H1 (cell line): ENCODE measurements at regions not wholly inside any gene's neighbourhood (a gene's known extent, or its start where the extent isn't known, plus 50 kb on each side); places are given as distances from the start of the nearest gene placed in this dataset.

Source experiments
- CTCF ChIA-PET: fragments of 300-600 bp; sonication (Branson Sonifier 250); formaldehyde crosslinking; loops from one replicate; lab custom pipeline; 2021; ENCODE audit not compliant: partially characterized antibody; lab: Charles Lee
- POLR2A ChIA-PET: fragments of 300-600 bp; sonication (Branson Sonifier 250); formaldehyde crosslinking; loops from one replicate; lab custom pipeline; 2021; ENCODE audit warnings: inconsistent platforms; ENCODE audit not compliant: partially characterized antibody; lab: Charles Lee
- DNase-seq, 2 experiments: peaks; one replicate each; pipeline versions ENCODE4 v3.0.0 to v3.0.0-alpha.2; 2010 to 2022; ENCODE audit warnings: low spot score in 2 of 2, low read depth in 1 of 2, mixed read lengths in 1 of 2
- FAIRE-seq: peaks from 2 replicates; lab custom pipeline; 2011; peaks lifted over from hg19 to GRCh38; lab: Jason Lieb, UNC
- H2AFZ ChIP-seq: 2 replicates; pipeline ENCODE4 v1.8.1; 2012; ENCODE audit warnings: low read length, inconsistent platforms
- H2AK5ac ChIP-seq: 2 replicates; pipeline ENCODE4 v1.6.1; 2013; ENCODE audit warnings: low read depth, low read length
- H2BK120ac ChIP-seq: replicated peaks from 2 replicates; pipeline ENCODE3; 2013; ENCODE audit warnings: low read depth, low read length, inconsistent platforms
- H2BK12ac ChIP-seq: 2 replicates; pipeline ENCODE4 v1.6.1; 2013; ENCODE audit warnings: low read depth, low read length
- H2BK15ac ChIP-seq: 2 replicates; pipeline ENCODE4 v1.6.1; 2013; ENCODE audit warnings: low read length
- H2BK20ac ChIP-seq: 2 replicates; pipeline ENCODE4 v1.6.1; 2013; ENCODE audit warnings: low read length
- H2BK5ac ChIP-seq: 2 replicates; pipeline ENCODE4 v1.6.1; 2013; ENCODE audit warnings: low read depth, low read length
- H3K14ac ChIP-seq: 2 replicates; pipeline ENCODE4 v1.6.1; 2013; ENCODE audit warnings: inconsistent platforms; ENCODE audit not compliant: insufficient read length
- H3K18ac ChIP-seq: 2 replicates; pipeline ENCODE4 v1.6.1; 2013; ENCODE audit warnings: low read length; ENCODE audit errors: extremely low read depth
- H3K23ac ChIP-seq: 2 replicates; pipeline ENCODE4 v1.6.1; 2013; ENCODE audit warnings: inconsistent platforms; ENCODE audit not compliant: insufficient read length
- H3K23me2 ChIP-seq: 2 replicates; pipeline ENCODE4 v1.6.1; 2013; ENCODE audit warnings: low read depth, low read length
- H3K27ac ChIP-seq: 2 replicates; pipeline ENCODE4 v1.6.1; 2011; ENCODE audit warnings: low read depth, low read length, inconsistent platforms
- H3K27me3 ChIP-seq, 4 experiments: replicated peaks in 1 of 4; 1 replicate in 1 of 4; 2 replicates in 3 of 4; pipeline versions ENCODE4 v1.6.1 to v1.8.1; 2011 to 2013; ENCODE audit warnings: low read length in 3 of 4, mild to moderate bottlenecking in 3 of 4, inconsistent platforms in 2 of 4, mixed read lengths in 2 of 4, moderate library complexity in 1 of 4; ENCODE audit not compliant: control insufficient read depth in 3 of 4, insufficient read depth in 3 of 4; ENCODE audit errors: extremely low read depth in 1 of 4
- H3K36me3 ChIP-seq, 4 experiments: 2 replicates each; pipeline versions ENCODE4 v1.6.1 to v1.8.1; 2011 to 2013; ENCODE audit warnings: mild to moderate bottlenecking in 4 of 4, low read length in 3 of 4, moderate library complexity in 2 of 4, control low read depth in 1 of 4, inconsistent platforms in 1 of 4; ENCODE audit not compliant: insufficient read depth in 4 of 4, control insufficient read depth in 2 of 4
- H3K4ac ChIP-seq: replicated peaks from 2 replicates; pipeline ENCODE3; 2013; ENCODE audit warnings: low read length, low read depth, mixed read lengths, inconsistent platforms; ENCODE audit not compliant: insufficient read length
- H3K4me1 ChIP-seq, 4 experiments: replicated peaks in 1 of 4; 1 replicate in 1 of 4; 2 replicates in 3 of 4; pipeline versions ENCODE4 v1.6.1 to v1.8.1; 2011 to 2013; ENCODE audit warnings: low read length in 3 of 4, inconsistent platforms in 2 of 4, mixed read lengths in 1 of 4; ENCODE audit not compliant: insufficient read depth in 4 of 4, control insufficient read depth in 3 of 4
- H3K4me2 ChIP-seq, 2 experiments: 2 replicates each; pipeline versions ENCODE4 v1.6.1 to v1.8.1; 2011 to 2013; ENCODE audit warnings: low read depth in 2 of 2, low read length in 2 of 2, control low read depth in 1 of 2, inconsistent platforms in 1 of 2, mild to moderate bottlenecking in 1 of 2; ENCODE audit not compliant: insufficient read depth in 1 of 2
- H3K4me3 ChIP-seq, 4 experiments: fragments of 200-600, 300-600 bp in 1 of 4; sonication (generic), shearing (Covaris generic), sonication (Bioruptor Twin) in 1 of 4; 2 replicates each; pipeline versions ENCODE4 v1.5.1 to v1.8.1; 2011 to 2016; ENCODE audit warnings: low read length in 4 of 4, low read depth in 3 of 4, control low read depth in 2 of 4, inconsistent platforms in 2 of 4, mild to moderate bottlenecking in 2 of 4, mixed read lengths in 1 of 4, moderate library complexity in 1 of 4; ENCODE audit not compliant: insufficient read depth in 2 of 4; ENCODE audit errors: extremely low read depth in 1 of 4
- H3K56ac ChIP-seq: replicated peaks from 2 replicates; pipeline ENCODE3; 2013; ENCODE audit warnings: low read depth, mild to moderate bottlenecking, mixed read lengths, low read length, inconsistent platforms; ENCODE audit not compliant: insufficient read length
- H3K79me1 ChIP-seq: 2 replicates; pipeline ENCODE4 v1.6.1; 2013; ENCODE audit warnings: low read depth, low read length, control low read depth
- H3K79me2 ChIP-seq, 2 experiments: 2 replicates each; pipeline versions ENCODE4 v1.6.1 to v1.8.1; 2012 to 2013; ENCODE audit warnings: low read length in 2 of 2, mild to moderate bottlenecking in 2 of 2, inconsistent platforms in 1 of 2; ENCODE audit not compliant: insufficient read depth in 2 of 2, control insufficient read depth in 1 of 2
- H3K9ac ChIP-seq, 4 experiments: replicated peaks in 1 of 4; 1 replicate in 1 of 4; 2 replicates in 3 of 4; pipeline versions ENCODE4 v1.6.1 to v1.8.1; 2011 to 2013; ENCODE audit warnings: low read depth in 3 of 4, low read length in 3 of 4, control low read depth in 2 of 4, mild to moderate bottlenecking in 2 of 4, moderate library complexity in 2 of 4, inconsistent platforms in 1 of 4; ENCODE audit errors: extremely low read depth in 1 of 4
- H3K9me3 ChIP-seq, 2 experiments: 2 replicates each; pipeline versions ENCODE4 v1.6.1 to v1.8.1; 2012 to 2013; ENCODE audit warnings: mild to moderate bottlenecking in 2 of 2, moderate library complexity in 2 of 2, control low read depth in 1 of 2, inconsistent platforms in 1 of 2, low read depth in 1 of 2, low read length in 1 of 2, mixed read lengths in 1 of 2; ENCODE audit not compliant: insufficient read depth in 2 of 2
- H4K20me1 ChIP-seq, 2 experiments: replicated peaks in 1 of 2; 2 replicates each; pipeline versions ENCODE3 to v1.8.1; 2011 to 2013; ENCODE audit warnings: inconsistent platforms in 2 of 2, low read length in 2 of 2, mild to moderate bottlenecking in 1 of 2; ENCODE audit not compliant: insufficient read depth in 2 of 2, control insufficient read depth in 1 of 2
- H4K5ac ChIP-seq: 2 replicates; pipeline ENCODE4 v1.6.1; 2013; ENCODE audit warnings: low read length, low read depth, mixed read lengths, inconsistent platforms; ENCODE audit not compliant: insufficient read length
- H4K8ac ChIP-seq: 2 replicates; pipeline ENCODE4 v1.8.0; 2013; ENCODE audit warnings: mild to moderate bottlenecking, moderate library complexity, low read length, inconsistent platforms; ENCODE audit not compliant: insufficient read depth; ENCODE audit errors: extremely low read depth
- H4K91ac ChIP-seq: replicated peaks from 2 replicates; pipeline ENCODE3; 2013; ENCODE audit warnings: low read length, mixed read lengths, inconsistent platforms; ENCODE audit not compliant: insufficient read length
- BRCA1 ChIP-seq: IDR thresholded peaks from 2 replicates; pipeline ENCODE4 v1.6.1; 2012; ENCODE audit warnings: low read depth, low read length, improper control_type of control experiment
- CHD1 ChIP-seq: IDR thresholded peaks from 2 replicates; pipeline ENCODE4 v1.6.1; 2012; ENCODE audit warnings: low read depth, low read length, improper control_type of control experiment
- CHD2 ChIP-seq: IDR thresholded peaks from 2 replicates; pipeline ENCODE4 v1.6.1; 2012; ENCODE audit warnings: low read length, improper control_type of control experiment
- EGR1 ChIP-seq: IDR thresholded peaks from 2 replicates; pipeline ENCODE4 v1.6.1; 2011; ENCODE audit warnings: low read depth, low read length, borderline replicate concordance
- EZH2 ChIP-seq: fragments of 200-600 bp; sonication (generic); IDR thresholded peaks from 2 replicates; pipeline ENCODE4 v1.7.1; 2012; ENCODE audit warnings: low read depth, mild to moderate bottlenecking, moderate library complexity, low read length, inconsistent platforms; ENCODE audit not compliant: severe bottlenecking
- FOSL1 ChIP-seq: IDR thresholded peaks from 2 replicates; pipeline ENCODE4 v1.6.1; 2011; ENCODE audit warnings: mild to moderate bottlenecking, low read depth, low read length, moderate library complexity; ENCODE audit not compliant: insufficient read depth
- GABPA ChIP-seq: IDR thresholded peaks from 2 replicates; pipeline ENCODE4 v1.6.1; 2011; ENCODE audit warnings: mild to moderate bottlenecking, low read length, moderate library complexity, borderline replicate concordance; ENCODE audit not compliant: insufficient read depth
- KDM4A ChIP-seq: IDR thresholded peaks from one replicate; pipeline ENCODE4 v1.7.1; 2012; ENCODE audit warnings: low read depth, mild to moderate bottlenecking, moderate library complexity, low read length, inconsistent platforms; ENCODE audit not compliant: severe bottlenecking
- MAX ChIP-seq: IDR thresholded peaks from 2 replicates; pipeline ENCODE4 v1.6.1; 2012; ENCODE audit warnings: inconsistent platforms
- RFX5 ChIP-seq: IDR thresholded peaks from 2 replicates; pipeline ENCODE4 v1.6.1; 2011; ENCODE audit warnings: low read depth, low read length, improper control_type of control experiment, borderline replicate concordance
- ZNF274 ChIP-seq: IDR thresholded peaks from 2 replicates; pipeline ENCODE4 v1.7.0; 2012; ENCODE audit warnings: low read length, borderline replicate concordance; ENCODE audit errors: extremely low read depth
- WGBS, 2 experiments: shearing (Covaris generic) in 1 of 2; methylation state at CpG; one replicate each; pipeline versions ENCODE4 v1.1.6 to v1.1.7; 2013 to 2015; ENCODE audit warnings: low lambda C conversion rate in 2 of 2, mixed read lengths in 2 of 2, inconsistent platforms in 1 of 2, low coverage in 1 of 2, missing lambda C conversion rate in 1 of 2; ENCODE audit not compliant: insufficient replicate concordance in 2 of 2, insufficient coverage in 1 of 2, insufficient read length in 1 of 2; ENCODE audit errors: extremely low coverage in 1 of 2, missing lambda C conversion rate in 1 of 2; 5-methylcytosine and 5-hydroxymethylcytosine counted together
- TF ChIP-seq, protein P1 (sequence below), 3 experiments: IDR thresholded peaks; 1 replicate in 2 of 3; 2 replicates in 1 of 3; pipeline versions ENCODE4 v1.5.1 to v1.6.1; 2011; ENCODE audit warnings: low read length in 3 of 3, mild to moderate bottlenecking in 3 of 3, inconsistent platforms in 2 of 3, low read depth in 1 of 3, moderate library complexity in 1 of 3; ENCODE audit not compliant: insufficient read depth in 1 of 3; ENCODE audit errors: control extremely low read depth in 1 of 3

DNA sequence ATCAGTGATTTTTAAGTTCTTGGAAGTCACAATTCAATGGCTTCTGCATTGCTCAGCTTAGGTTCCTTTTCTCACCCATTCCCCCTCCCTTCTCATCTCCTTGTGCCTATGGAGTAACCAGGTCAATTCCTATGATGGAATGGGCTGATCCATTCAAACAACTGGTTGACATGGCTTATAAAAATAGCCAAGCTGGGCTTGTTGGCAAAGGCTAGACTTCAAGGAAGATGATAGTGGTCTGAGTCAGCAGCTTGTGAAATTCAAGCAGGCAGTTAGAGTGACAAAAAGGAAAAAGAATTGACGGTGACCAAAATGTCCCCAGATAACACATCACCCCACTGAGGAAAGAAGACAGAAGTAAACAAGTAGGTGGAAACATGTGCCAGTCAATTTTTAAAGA lies 119.9 kb upstream of the PCED1B start:
- Histone ChIP-seq H3K18ac (no peak overlapping the region), H3K79me2 (no peaks in the 10 kb centered on the region), H3K56ac (no peak overlapping the region), H3K79me1 (no peaks in the 10 kb centered on the region), H3K4me1 (peaks cover 0 to 7% (median 3%) of the 10 kb centered on the region in 4 experiments; a peak in 5 of 7 replicates), H3K23me2 (no peaks in the 10 kb centered on the region), H2BK20ac (no peak overlapping the region), H2BK15ac (no peak overlapping the region), H4K5ac (no peak overlapping the region), H3K23ac (no peak overlapping the region), H3K9me3 (no peaks in the 10 kb centered on the region), H3K27me3 (no peaks in the 10 kb centered on the region), H2BK12ac (no peak overlapping the region), H3K4me2 (no peak overlapping the region), H3K9ac (no peak overlapping the region), H2AK5ac (no peak overlapping the region), H4K8ac (no peak overlapping the region), H3K14ac (no peak overlapping the region), H4K91ac (no peak overlapping the region), H3K4ac (no peak overlapping the region), H3K27ac (no peak overlapping the region), H4K20me1 (no peaks in the 10 kb centered on the region), H2AFZ (no peak overlapping the region), H2BK120ac (no peak overlapping the region), H3K36me3 (no peaks in the 10 kb centered on the region), H2BK5ac (no peak overlapping the region), H3K4me3 (no peak overlapping the region)
- ChIA-PET POLR2A (no interaction called here), CTCF (interaction anchor here (1.0 to 4.5 kb wide), 3 partner anchors 16 to 24 kb away, joined by 3 to 12 read pairs (median 7); no protein-coding TSS in a partner anchor)
- DNase-seq (no peak), FAIRE-seq (no peak)
- TF ChIP-seq GABPA (no peak), MAX (no peak), EZH2 (no peak), EGR1 (no peak), CHD1 (no peak), BRCA1 (no peak), CHD2 (no peak), RFX5 (no peak), ZNF274 (no peak), FOSL1 (no peak), KDM4A (no peak)
- TF ChIP-seq, protein P1, sequence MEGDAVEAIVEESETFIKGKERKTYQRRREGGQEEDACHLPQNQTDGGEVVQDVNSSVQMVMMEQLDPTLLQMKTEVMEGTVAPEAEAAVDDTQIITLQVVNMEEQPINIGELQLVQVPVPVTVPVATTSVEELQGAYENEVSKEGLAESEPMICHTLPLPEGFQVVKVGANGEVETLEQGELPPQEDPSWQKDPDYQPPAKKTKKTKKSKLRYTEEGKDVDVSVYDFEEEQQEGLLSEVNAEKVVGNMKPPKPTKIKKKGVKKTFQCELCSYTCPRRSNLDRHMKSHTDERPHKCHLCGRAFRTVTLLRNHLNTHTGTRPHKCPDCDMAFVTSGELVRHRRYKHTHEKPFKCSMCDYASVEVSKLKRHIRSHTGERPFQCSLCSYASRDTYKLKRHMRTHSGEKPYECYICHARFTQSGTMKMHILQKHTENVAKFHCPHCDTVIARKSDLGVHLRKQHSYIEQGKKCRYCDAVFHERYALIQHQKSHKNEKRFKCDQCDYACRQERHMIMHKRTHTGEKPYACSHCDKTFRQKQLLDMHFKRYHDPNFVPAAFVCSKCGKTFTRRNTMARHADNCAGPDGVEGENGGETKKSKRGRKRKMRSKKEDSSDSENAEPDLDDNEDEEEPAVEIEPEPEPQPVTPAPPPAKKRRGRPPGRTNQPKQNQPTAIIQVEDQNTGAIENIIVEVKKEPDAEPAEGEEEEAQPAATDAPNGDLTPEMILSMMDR (IDR thresholded peaks at IDR 0.05; ENCODE audit: control extremely low read depth in 1 of 3, insufficient read depth in 1 of 3, low read depth in 1 of 3, low read length in 3 of 3), result no peak
- 67% methylated on average over 1 of the region's 1 CpG; no CpG with 5 or more reads in 1 of the 2 experiments for WGBS, 2 experiments
